GM19452 (cell line): ENCODE measurements at regions not wholly inside any gene's neighbourhood (a gene's known extent, or its start where the extent isn't known, plus 50 kb on each side); places are given as distances from the start of the nearest gene placed in this dataset.

Source experiments
- ATAC-seq: cut with Tn5 transposase; IDR thresholded peaks from one replicate; pipeline ENCODE4 v1.9.1; 2021; ENCODE audit not compliant: unreplicated experiment

DNA sequence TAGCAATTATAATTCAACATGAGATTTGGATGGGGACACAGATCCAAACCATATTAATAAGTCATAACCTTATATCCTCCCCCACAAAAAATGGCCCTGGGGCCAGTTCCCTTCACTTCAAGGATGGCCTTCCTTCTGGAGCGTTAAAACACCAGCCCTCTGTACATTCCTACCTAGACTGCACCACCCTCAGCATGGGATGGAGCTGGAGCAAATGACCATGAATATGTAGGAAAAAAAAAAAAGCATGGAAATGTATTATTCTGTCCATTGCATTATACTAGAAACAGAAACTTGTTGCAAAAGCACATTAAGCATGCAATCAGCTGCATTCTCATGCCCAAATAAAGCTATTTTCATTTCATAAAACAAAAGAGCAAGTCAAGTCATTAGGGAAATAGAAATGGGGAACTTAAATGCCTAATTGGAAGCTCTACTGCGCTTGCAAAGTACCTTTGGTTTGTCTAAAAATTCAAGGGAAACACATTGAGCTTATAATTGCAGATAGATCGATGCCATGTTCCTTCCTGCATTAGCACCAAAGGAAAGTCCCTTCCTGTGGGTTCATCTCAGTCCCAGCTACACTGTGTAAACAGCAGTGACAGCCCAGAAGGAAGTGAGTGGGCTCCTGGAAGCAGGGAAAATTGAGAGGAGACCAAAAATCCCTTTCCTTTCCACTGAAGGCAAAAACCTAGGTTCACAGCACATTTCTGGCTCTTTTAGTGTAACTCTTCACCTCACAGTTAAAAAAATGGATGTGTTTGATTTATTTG lies 252.0 kb upstream of the KLHL29 start:
- ATAC-seq: no peak

DNA sequence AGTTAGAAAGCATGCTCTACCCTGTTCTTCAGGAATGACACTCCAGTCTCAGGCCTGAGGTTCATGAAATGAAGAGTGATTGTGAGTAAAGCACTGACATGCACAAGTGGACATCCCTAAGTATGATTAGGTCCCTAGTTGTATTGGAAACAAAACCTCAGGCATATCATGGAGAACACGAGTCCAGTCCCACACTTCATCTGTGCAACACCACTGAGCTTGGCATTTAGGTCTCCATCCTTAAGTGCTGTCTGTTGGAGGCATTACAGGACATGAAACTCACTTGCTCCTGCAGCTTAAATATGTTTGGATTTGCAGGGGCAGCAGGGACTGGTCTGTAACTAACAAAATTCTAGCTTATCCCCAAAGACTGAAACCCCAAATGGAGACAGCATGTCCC lies 250.3 kb upstream of the KLHL29 start:
- ATAC-seq: no peak

DNA sequence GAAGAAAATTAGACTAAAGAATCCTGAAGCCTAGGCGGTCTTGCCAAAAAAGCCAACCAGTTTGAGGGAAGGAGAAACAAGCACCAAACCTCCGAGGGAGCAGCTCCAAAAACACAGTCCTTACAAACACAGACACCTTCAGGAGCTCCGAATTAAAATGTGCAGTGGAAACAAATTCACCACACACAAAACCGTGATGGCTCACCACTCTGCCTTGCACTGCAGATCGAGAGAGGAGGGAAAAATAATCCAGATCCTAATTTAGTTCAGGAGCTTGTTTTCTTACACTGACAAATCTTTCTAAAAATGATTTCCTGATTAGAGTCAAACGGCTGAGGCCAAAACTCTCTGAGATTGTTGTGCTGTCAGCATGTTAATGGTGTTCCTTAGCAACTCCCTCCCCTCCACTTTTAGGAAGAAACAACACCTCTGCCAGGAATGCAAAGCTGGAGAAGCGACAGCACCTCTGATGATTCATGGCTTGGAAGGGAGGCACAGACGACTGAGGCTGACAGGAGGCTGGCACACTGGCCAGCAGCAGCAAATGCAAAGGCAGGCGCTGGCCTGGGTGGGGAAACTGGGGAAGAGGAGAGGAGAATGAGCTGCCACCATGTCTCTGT lies 249.4 kb upstream of the KLHL29 start:
- no peak for ATAC-seq

DNA sequence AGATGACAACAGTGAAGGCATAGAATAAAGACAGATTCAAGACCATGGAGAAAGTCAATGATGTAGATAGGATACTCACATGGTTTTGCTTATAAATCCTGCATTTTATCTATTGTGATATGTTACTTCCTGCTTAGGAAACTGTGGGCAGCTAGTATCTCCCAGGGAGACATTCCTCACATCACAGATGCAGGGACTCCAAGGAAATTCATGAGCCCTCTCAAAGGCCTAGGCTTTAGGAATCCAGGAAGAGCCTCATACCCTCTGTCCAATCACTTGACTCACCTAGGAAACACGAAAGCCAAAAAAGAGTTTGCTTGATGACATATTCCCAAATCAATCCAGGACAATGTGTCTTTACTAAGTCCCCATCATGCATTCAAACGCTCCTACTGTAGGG lies 247.8 kb upstream of the KLHL29 start:
- no peak for ATAC-seq

- no peak for ATAC-seq
Observed at GRCh38 chr2:23138701-23139100, 246.3 kb upstream of the KLHL29 start.

- no peak for ATAC-seq
Observed at GRCh38 chr2:23145460-23145859, 239.5 kb upstream of the KLHL29 start.

GRCh38 chr2:23146011-23146410 lies 239.0 kb upstream of the KLHL29 start:
- no peak for ATAC-seq

- ATAC-seq: no peak
Observed at GRCh38 chr2:23148342-23148741, 236.6 kb upstream of the KLHL29 start.

GRCh38 chr2:23149777-23150176 lies 235.2 kb upstream of the KLHL29 start:
- ATAC-seq: no peak

- no peak for ATAC-seq
Observed at GRCh38 chr2:23153484-23153883, 231.5 kb upstream of the KLHL29 start.

DNA sequence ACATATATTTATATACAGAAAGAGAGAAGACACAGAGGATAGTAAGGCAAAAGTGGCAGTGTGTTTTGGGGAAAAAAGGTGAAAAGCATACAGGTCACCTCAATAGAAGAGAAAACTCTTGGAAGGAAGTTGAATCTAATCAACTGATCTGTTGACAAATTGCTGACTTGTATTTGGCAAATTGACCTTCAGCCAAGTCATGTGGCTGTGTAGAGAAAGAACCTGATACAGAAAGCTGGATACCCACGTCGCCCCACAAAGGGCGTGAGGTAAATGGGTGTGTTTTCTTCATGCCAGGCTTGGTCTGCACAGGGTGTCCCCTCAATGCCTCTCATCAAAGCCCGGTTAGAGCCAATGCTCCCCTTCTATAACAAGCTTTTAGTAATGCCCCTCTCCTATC lies 230.0 kb upstream of the KLHL29 start:
- no peak for ATAC-seq

GRCh38 chr2:23157812-23158211 lies 227.2 kb upstream of the KLHL29 start:
- no peak for ATAC-seq

DNA sequence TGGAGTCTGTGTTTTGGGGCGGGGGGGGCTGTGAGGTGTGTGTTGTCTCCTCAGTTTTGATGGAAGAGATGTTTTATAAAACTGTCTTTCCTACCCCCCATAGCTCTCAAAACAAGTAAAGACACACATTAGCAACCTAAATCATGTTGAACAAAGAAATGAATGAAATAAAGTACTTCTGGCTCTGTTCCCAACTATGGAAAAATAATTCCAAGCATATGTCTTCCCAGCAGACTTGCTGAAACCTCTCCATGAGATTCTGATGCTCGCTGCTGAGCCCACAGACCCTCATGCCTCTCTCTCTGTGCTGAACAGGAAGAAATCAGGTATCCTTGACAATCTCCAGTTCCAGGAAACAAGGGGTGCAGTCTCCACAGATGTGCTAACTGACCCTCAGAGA lies 226.7 kb upstream of the KLHL29 start:
- no peak for ATAC-seq

- no peak for ATAC-seq
Observed at GRCh38 chr2:23159746-23160405, 225.1 kb upstream of the KLHL29 start.

DNA sequence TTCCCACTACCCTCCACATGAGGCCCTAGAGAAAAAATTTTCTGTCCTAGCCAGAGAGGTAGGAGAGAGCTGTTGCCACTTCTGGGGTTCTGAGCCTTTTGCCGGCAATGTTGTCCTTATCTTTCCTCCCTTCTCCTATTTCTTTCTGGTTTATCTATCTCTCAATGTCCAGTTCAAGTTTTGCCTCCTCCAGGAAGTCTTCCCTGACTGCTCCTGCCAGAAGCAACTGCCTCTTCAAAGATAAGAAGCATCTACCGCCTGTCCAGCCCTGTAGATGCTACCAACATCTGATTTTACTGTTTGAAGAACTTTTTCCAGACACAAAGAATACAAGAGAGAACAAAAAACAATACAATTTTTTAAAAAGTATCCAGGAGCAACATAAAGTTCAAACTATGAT lies 220.8 kb upstream of the KLHL29 start:
- ATAC-seq: no peak

DNA sequence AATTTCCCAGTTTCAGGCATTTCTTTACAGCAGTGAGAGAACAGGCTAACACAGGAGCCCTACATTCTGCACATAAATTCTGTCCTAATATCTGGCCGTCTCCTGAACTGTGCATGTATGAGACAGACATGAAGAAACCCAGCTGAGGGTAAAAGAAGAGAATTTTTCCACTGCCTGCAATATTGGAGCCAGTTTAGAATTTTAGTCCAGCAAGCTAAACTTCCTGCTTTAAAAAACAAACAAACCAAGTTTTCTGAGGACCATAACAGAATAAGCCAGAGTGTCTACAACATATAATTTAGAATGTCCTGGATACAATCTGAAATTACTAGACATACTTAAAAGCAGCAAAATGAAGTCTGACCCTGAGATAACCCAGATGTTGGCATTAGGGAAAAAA lies 215.1 kb upstream of the KLHL29 start:
- ATAC-seq: no peak

GRCh38 chr2:23171108-23171507 lies 213.9 kb upstream of the KLHL29 start:
- no peak for ATAC-seq

DNA sequence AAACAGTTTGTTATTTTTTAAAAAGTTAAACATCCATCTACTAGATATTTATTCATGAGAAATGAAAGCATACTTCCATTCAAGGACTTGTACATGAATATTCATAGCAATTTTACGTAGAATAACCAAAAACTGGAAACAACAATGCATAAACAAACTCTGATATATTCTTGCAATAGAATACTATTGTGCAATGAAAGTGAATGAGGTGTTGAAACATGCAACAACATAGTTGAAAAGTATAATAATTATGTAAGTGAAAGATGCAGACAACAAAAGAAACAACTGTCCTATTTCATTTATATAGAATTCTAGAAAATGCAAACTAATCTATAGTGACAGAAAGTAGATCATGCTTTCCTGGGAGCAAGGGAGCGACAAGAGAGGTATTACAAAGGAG lies 206.6 kb upstream of the KLHL29 start:
- no peak for ATAC-seq

- no peak for ATAC-seq
Observed at GRCh38 chr2:23183733-23184132, 201.2 kb upstream of the KLHL29 start.

- no peak for ATAC-seq
Observed at GRCh38 chr2:23198316-23199114, 186.5 kb upstream of the KLHL29 start.

GRCh38 chr2:23199115-23199918 lies 185.7 kb upstream of the KLHL29 start:
- ATAC-seq: no peak
